ENCODE measurements at regions not wholly inside any gene's neighbourhood (a gene's known extent, or its start where the extent isn't known, plus 50 kb on each side); places are given as distances from the start of the nearest gene placed in this dataset.
A peak's percentile ranks its signal among the peaks of the same experiment; 100 is the strongest.

DNA sequence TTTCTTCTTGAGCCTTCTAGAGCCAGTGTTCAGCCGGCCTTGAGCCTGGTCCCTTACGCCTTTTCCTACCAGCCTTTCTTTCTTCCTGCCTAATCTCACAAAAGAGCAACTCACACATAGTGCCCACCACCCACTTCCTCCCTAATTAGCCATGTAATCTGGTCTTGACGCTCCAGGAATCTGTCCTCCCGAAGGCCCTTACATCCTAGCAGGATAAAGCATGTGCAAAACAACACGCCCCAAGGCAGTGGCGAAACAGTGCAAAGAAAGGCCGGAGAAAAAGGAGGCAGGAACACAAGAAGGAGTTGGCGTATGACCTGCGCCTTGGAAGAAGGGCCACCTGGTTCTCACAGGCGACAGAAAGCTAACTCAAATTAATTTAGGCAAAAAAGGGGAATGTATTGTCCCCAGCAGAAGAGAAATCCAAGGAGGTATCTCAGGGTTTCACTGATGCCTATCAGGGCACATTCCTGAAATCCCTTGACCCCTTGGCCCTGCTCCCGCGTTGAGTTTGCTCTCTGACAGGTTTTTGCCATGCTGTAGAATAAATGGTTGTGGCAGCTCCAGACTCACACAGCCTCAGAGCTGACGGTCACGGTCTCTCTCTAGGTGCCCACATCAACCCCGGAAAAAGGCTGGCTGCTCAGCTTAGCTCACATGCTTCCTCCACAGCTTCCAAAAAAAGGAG is 79.0 kb downstream of the ZNF281 start:
- FAIRE-seq (no peak), DNase-seq (ENCODE audit: low read depth) (no peak)
- Histone ChIP-seq H3K27me3 (ENCODE audit: control insufficient read depth, insufficient read depth, low read length) (no peaks in the 10 kb centered on the region), H3K36me3 (ENCODE audit: control insufficient read depth, insufficient read depth, low read length) (no peaks in the 10 kb centered on the region), H3K4me3 (ENCODE audit: low read depth, low read length) (no peak overlapping the region)
- TF ChIP-seq, protein P1, sequence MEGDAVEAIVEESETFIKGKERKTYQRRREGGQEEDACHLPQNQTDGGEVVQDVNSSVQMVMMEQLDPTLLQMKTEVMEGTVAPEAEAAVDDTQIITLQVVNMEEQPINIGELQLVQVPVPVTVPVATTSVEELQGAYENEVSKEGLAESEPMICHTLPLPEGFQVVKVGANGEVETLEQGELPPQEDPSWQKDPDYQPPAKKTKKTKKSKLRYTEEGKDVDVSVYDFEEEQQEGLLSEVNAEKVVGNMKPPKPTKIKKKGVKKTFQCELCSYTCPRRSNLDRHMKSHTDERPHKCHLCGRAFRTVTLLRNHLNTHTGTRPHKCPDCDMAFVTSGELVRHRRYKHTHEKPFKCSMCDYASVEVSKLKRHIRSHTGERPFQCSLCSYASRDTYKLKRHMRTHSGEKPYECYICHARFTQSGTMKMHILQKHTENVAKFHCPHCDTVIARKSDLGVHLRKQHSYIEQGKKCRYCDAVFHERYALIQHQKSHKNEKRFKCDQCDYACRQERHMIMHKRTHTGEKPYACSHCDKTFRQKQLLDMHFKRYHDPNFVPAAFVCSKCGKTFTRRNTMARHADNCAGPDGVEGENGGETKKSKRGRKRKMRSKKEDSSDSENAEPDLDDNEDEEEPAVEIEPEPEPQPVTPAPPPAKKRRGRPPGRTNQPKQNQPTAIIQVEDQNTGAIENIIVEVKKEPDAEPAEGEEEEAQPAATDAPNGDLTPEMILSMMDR (IDR thresholded peaks at IDR 0.05; ENCODE audit: insufficient read depth, low read length, severe bottlenecking), result no peak

DNA sequence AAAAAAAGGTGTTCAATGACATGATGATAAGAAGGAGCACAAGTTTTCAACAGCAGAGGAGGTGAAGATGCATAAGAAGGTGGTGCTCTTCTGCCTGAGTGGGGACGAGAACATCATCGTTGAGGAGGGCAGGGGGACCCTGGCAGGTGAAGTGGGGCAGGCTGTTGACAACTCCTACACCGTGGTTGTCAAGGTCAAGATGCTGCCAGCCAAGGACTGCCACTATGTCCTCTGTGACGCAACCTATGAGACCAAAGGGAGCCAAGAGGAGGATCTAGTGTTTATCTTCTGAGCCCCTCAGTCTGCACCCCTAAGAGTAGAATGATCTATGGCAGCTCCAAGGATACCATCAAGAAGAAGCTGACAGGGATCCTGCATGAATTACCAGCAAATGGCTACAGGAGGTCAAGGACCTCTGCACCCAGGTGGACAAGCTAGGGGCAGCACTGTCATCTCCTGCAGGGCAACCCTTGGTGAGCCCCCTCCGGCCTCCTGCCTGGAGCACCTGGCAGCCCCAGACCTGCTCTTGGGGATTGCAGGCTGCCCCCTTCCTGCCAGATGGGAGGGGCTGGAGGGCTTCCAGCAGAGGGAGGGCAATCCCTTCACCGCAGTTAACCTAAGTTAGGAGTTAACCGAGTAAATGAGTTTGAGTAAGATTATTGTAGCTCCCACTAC is 80.5 kb downstream of the ZNF281 start:
- TF ChIP-seq, protein P1 (IDR thresholded peaks at IDR 0.05; ENCODE audit: insufficient read depth, low read length, severe bottlenecking), result no peak
- Histone ChIP-seq H3K27me3 (ENCODE audit: control insufficient read depth, insufficient read depth, low read length) (no peaks in the 10 kb centered on the region), H3K36me3 (ENCODE audit: control insufficient read depth, insufficient read depth, low read length) (no peaks in the 10 kb centered on the region), H3K4me3 (ENCODE audit: low read depth, low read length) (no peak overlapping the region)
- DNase-seq (ENCODE audit: low read depth), result no peak
- FAIRE-seq, result no peak

DNA sequence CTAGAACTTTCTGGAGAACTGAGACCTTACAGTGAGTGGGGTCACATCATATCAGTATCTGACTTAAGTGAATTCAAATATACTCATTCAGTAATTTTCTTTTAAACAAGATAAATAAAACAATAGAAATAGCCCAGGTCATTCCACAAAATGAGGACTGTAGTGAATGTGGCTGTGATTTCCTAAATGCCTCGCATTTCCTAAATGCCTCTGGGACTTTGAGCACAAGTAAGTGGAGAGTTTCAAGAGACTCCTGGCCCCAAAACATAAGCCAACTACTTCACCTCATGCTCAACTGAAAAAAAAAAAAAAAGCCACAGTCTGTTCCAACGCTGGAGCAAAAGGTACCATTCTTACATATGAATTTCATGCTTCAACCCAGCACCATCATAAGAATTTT is 81.5 kb downstream of the ZNF281 start:
- no peak for FAIRE-seq
- DNase-seq (ENCODE audit: low read depth), result no peak
- H3K36me3 ChIP-seq (ENCODE audit: control insufficient read depth, insufficient read depth, low read length), result no peaks in the 10 kb centered on the region
- TF ChIP-seq, protein P1 (IDR thresholded peaks at IDR 0.05; ENCODE audit: insufficient read depth, low read length, severe bottlenecking), result no peak
- H3K27me3 ChIP-seq (ENCODE audit: control insufficient read depth, insufficient read depth, low read length), result no peaks in the 10 kb centered on the region
- H3K4me3 ChIP-seq (ENCODE audit: low read depth, low read length), result no peak overlapping the region

DNA sequence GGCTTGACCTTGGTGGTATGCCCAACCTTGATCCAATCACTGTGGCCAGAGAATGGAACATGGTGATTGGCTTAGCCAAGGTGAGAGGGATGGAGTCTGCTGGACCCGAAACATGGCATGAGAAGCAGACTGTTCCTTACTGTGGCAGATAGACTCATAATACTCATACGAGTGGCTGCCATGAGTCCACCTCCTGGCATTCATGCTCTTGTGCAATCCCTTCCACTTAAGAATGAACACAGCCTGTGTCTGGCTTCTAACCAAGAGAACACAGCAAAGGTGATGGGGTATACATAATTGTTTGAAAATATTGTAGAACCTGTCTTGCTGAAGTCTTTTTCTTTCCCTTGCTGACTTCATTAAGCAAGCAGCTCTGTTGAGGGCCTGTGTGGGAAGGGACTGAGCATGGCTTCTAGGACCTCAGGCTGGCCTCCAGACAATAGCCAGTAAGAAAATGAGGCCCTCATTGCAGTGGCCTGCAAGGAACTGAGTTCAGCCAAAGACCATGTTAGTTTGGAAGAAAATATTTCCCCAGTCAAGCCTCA is 85.9 kb downstream of the ZNF281 start:
- FAIRE-seq (no peak), DNase-seq (ENCODE audit: low read depth) (peak; percentile 87)
- H3K36me3 ChIP-seq (ENCODE audit: control insufficient read depth, insufficient read depth, low read length), result no peaks in the 10 kb centered on the region
- TF ChIP-seq, protein P1 (IDR thresholded peaks at IDR 0.05; ENCODE audit: insufficient read depth, low read length, severe bottlenecking), result no peak
- no peaks in the 10 kb centered on the region for H3K27me3 ChIP-seq (ENCODE audit: control insufficient read depth, insufficient read depth, low read length)
- H3K4me3 ChIP-seq (ENCODE audit: low read depth, low read length), result no peak overlapping the region

DNA sequence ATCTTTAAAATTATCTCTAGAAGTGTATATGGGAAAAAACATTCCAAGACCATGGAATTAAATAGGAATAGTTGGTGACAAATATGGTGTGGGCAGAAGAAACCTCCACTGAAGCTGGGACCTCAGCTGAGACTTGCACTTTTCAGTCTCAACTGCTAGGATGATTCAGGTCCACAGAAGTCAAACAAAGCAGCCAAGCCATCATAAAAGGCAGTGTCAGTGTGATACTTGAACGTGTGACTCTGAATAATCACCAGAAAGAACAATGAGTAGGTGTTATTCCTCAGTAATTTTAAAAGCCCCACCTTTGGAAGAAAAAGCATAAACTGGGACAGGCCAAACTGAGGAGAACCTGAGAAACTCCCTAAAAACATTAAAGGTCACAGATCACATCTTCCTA is 90.7 kb downstream of the ZNF281 start:
- TF ChIP-seq, protein P1 (IDR thresholded peaks at IDR 0.05; ENCODE audit: insufficient read depth, low read length, severe bottlenecking), result no peak
- DNase-seq (ENCODE audit: low read depth), result peak; percentile 57
- no peak for FAIRE-seq
- no peaks in the 10 kb centered on the region for H3K36me3 ChIP-seq (ENCODE audit: control insufficient read depth, insufficient read depth, low read length)
- no peak overlapping the region for H3K4me3 ChIP-seq (ENCODE audit: low read depth, low read length)
- H3K27me3 ChIP-seq (ENCODE audit: control insufficient read depth, insufficient read depth, low read length), result no peaks in the 10 kb centered on the region
